Mesodermal cell (in vitro differentiated cells): ENCODE measurements at regions not wholly inside any gene's neighbourhood (a gene's known extent, or its start where the extent isn't known, plus 50 kb on each side); places are given as distances from the start of the nearest gene placed in this dataset.

Experiments
- H3K27ac ChIP-seq: 2 replicates; pipeline ENCODE4 v1.7.0; 2013; ENCODE audit warnings: mild to moderate bottlenecking, low read depth, low read length, moderate library complexity; ENCODE audit not compliant: severe bottlenecking
- H3K36me3 ChIP-seq: 2 replicates; pipeline ENCODE4 v1.7.1; 2013; ENCODE audit warnings: mild to moderate bottlenecking, low read length, moderate library complexity; ENCODE audit not compliant: control insufficient read depth, insufficient read depth
- H3K4me1 ChIP-seq: one replicate; pipeline ENCODE4 v1.7.1; 2013; ENCODE audit warnings: mild to moderate bottlenecking, low read length; ENCODE audit not compliant: insufficient read depth, control insufficient read depth, poor library complexity, severe bottlenecking
- H3K4me3 ChIP-seq: 2 replicates; pipeline ENCODE4 v1.7.0; 2013; ENCODE audit warnings: low read length, control low read depth, mild to moderate bottlenecking; ENCODE audit not compliant: insufficient read depth, poor library complexity, severe bottlenecking; ENCODE audit errors: extremely low read depth
- H3K9me3 ChIP-seq: 2 replicates; pipeline ENCODE4 v1.7.1; 2013; ENCODE audit warnings: mild to moderate bottlenecking, low read length, moderate library complexity; ENCODE audit not compliant: control insufficient read depth
- WGBS, 2 experiments: methylation state at CpG; one replicate each; pipeline ENCODE4 v1.1.5; 2013; ENCODE audit warnings: missing lambda C conversion rate in 2 of 2; ENCODE audit not compliant: insufficient coverage in 2 of 2; 5-methylcytosine and 5-hydroxymethylcytosine counted together

GRCh38 chr12:91347481-91348214 lies 165.0 kb upstream of the DCN start:
- H3K4me1 ChIP-seq = no peaks in the 10 kb centered on the region
- no peaks in the 10 kb centered on the region for H3K36me3 ChIP-seq
- no peak overlapping the region for H3K4me3 ChIP-seq
- WGBS, 2 experiments = 100% methylated on average over 2 of the region's 3 CpGs; no CpG with 5 or more reads in 1 of the 2 experiments
- H3K9me3 ChIP-seq = no peaks in the 10 kb centered on the region
- H3K27ac ChIP-seq = no peak overlapping the region

- H3K27ac ChIP-seq = no peak overlapping the region
- H3K4me1 ChIP-seq = no peaks in the 10 kb centered on the region
- WGBS, 2 experiments = 88% methylated on average over 1 of the region's 1 CpG; no CpG with 5 or more reads in 1 of the 2 experiments
- no peaks in the 10 kb centered on the region for H3K36me3 ChIP-seq
- no peak overlapping the region for H3K4me3 ChIP-seq
- H3K9me3 ChIP-seq = no peaks in the 10 kb centered on the region
Measured at GRCh38 chr12:91346827-91347226, 164.2 kb upstream of the DCN start.

- Histone ChIP-seq H3K4me3 (no peak overlapping the region), H3K9me3 (no peaks in the 10 kb centered on the region), H3K36me3 (no peaks in the 10 kb centered on the region), H3K27ac (no peak overlapping the region), H3K4me1 (no peaks in the 10 kb centered on the region)
- WGBS, 2 experiments = 100% methylated on average over 1 to 2 of the region's 2 CpGs
Measured at GRCh38 chr12:91344408-91344807, 161.8 kb upstream of the DCN start.

- Histone ChIP-seq H3K27ac (no peak overlapping the region), H3K4me3 (no peak overlapping the region), H3K4me1 (no peaks in the 10 kb centered on the region), H3K36me3 (no peaks in the 10 kb centered on the region), H3K9me3 (no peaks in the 10 kb centered on the region)
- WGBS, 2 experiments = no CpG with 5 or more reads among the region's 2 CpGs
Measured at GRCh38 chr12:91343010-91343409, 160.4 kb upstream of the DCN start.

GRCh38 chr12:91339106-91339505 lies 156.5 kb upstream of the DCN start:
- H3K36me3 ChIP-seq = no peaks in the 10 kb centered on the region
- no peak overlapping the region for H3K4me3 ChIP-seq
- H3K4me1 ChIP-seq = no peaks in the 10 kb centered on the region
- no peak overlapping the region for H3K27ac ChIP-seq
- no peaks in the 10 kb centered on the region for H3K9me3 ChIP-seq
- no CpG with 5 or more reads among the region's 2 CpGs for WGBS, 2 experiments

GRCh38 chr12:91335699-91336098 lies 153.1 kb upstream of the DCN start:
- H3K27ac ChIP-seq = no peak overlapping the region
- no CpG with 5 or more reads among the region's 1 CpG for WGBS, 2 experiments
- no peaks in the 10 kb centered on the region for H3K36me3 ChIP-seq

GRCh38 chr12:91333966-91334365 lies 151.3 kb upstream of the DCN start:
- Histone ChIP-seq H3K36me3 (no peaks in the 10 kb centered on the region), H3K4me3 (no peak overlapping the region), H3K9me3 (no peaks in the 10 kb centered on the region), H3K4me1 (no peaks in the 10 kb centered on the region), H3K27ac (no peak overlapping the region)

More at GRCh38 chr12:91335699-91336098, 153.1 kb upstream of the DCN start:
- Histone ChIP-seq H3K4me3 (no peak overlapping the region), H3K4me1 (no peaks in the 10 kb centered on the region), H3K9me3 (no peaks in the 10 kb centered on the region)

GRCh38 chr12:91332302-91332701 lies 149.7 kb upstream of the DCN start:
- no CpG with 5 or more reads among the region's 1 CpG for WGBS, 2 experiments
- H3K4me3 ChIP-seq = no peak overlapping the region
- H3K9me3 ChIP-seq = no peaks in the 10 kb centered on the region
- no peaks in the 10 kb centered on the region for H3K36me3 ChIP-seq
- H3K27ac ChIP-seq = no peak overlapping the region
- no peaks in the 10 kb centered on the region for H3K4me1 ChIP-seq

- Histone ChIP-seq H3K36me3 (no peaks in the 10 kb centered on the region), H3K4me1 (no peaks in the 10 kb centered on the region), H3K27ac (no peak overlapping the region), H3K9me3 (no peaks in the 10 kb centered on the region), H3K4me3 (no peak overlapping the region)
- 80 to 100% methylated on average over 1 to 2 of the region's 2 CpGs for WGBS, 2 experiments
Measured at GRCh38 chr12:91331371-91331770, 148.8 kb upstream of the DCN start.

- Histone ChIP-seq H3K27ac (no peak overlapping the region), H3K4me3 (no peak overlapping the region)
- no CpG with 5 or more reads among the region's 3 CpGs for WGBS, 2 experiments
Measured at GRCh38 chr12:91328451-91328850, 145.8 kb upstream of the DCN start.

GRCh38 chr12:91327889-91328288 lies 145.3 kb upstream of the DCN start:
- no peaks in the 10 kb centered on the region for H3K36me3 ChIP-seq
- no peak overlapping the region for H3K27ac ChIP-seq
- H3K9me3 ChIP-seq = no peaks in the 10 kb centered on the region
- peaks cover 3% of the 10 kb centered on the region for H3K4me1 ChIP-seq
- WGBS, 2 experiments = 100% methylated on average over 1 of the region's 3 CpGs; no CpG with 5 or more reads in 1 of the 2 experiments
- no peak overlapping the region for H3K4me3 ChIP-seq

More at GRCh38 chr12:91328451-91328850, 145.8 kb upstream of the DCN start:
- Histone ChIP-seq H3K36me3 (no peaks in the 10 kb centered on the region), H3K4me1 (peaks cover 3% of the 10 kb centered on the region), H3K9me3 (no peaks in the 10 kb centered on the region)
